ENCODE measurements at regions not wholly inside any gene's neighbourhood (a gene's known extent, or its start where the extent isn't known, plus 50 kb on each side); places are given as distances from the start of the nearest gene placed in this dataset.

DNA sequence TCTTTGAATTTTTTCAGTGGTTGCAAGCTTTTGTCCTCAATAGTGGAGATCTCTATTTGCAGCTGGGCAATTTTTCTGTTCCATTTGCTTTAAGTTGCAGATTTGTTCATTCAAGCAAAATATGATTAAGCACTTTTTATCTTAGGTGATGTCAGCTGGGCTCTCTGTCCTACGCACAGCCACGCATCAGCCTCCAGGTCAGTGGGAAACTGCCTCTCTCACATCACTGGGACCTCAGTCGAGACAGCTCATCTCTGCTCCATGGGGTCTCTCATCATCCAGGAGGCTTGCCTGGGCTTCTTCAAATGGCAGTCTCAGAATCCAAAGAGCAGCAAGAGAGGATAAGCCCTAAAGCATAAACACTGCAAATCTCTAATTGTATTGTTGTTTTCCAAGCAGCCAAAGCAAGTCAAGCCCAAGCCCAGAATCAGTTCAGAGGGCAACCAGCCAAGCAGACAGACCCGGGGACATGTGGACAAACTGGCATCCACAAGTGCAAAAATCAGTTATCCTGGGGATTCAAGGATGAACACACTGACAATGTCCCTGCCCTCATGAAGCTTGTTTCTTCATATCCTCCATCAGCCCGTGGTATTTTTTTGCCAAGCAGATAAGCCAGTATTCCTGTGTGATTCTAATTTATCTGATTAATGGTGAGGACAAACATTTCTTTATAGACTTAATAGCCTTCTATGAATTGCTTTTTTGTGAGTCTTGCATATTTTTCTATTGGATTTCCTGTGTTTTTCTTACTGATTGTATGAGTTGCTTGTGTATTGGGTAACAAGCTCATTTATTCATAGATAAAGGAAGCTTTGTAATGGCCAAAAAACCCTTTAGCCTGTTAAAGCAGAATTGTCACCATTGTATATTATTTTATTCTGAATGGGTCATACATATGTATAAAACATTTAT, 262.5 kb downstream of the GXYLT1 start:
- no peak for DNase-seq

GRCh38 chr12:41869432-41869831, 275.2 kb downstream of the GXYLT1 start:
- no peak for DNase-seq

DNA sequence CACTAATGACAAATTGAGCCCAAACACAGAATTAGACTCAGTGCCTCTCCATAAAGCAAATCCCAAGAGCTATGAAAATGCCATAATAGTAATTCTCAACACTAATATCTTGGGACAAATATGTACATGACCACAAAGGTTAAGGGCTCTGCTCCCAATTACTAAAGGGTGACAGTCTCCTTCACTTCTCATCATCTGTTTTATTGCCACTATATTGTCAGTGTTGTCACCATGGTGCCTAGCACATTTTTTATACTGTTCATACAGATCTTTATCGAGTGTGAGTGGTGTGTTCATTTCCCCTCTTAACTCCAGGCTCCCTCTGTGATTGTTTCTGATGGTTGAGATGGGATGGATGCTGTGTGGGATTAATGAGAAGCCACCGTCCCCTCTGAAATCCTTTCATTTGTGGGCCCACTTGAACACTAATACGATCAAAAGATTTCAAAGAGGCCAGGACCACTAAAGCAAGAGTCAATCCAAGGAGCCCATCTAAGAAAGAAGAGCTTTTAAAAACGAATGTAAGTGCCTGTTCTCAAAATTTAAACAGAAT, 277.7 kb downstream of the GXYLT1 start:
- no peak for DNase-seq

GRCh38 chr12:41856228-41856627, 288.4 kb downstream of the GXYLT1 start:
- DNase-seq, result no peak

GRCh38 chr12:41850046-41850445, 294.6 kb downstream of the GXYLT1 start:
- DNase-seq, result no peak

- DNase-seq, result no peak
Measured at GRCh38 chr12:41846718-41847117, 298.0 kb downstream of the GXYLT1 start.

GRCh38 chr12:41836416-41836815, 308.3 kb downstream of the GXYLT1 start:
- no peak for DNase-seq

DNA sequence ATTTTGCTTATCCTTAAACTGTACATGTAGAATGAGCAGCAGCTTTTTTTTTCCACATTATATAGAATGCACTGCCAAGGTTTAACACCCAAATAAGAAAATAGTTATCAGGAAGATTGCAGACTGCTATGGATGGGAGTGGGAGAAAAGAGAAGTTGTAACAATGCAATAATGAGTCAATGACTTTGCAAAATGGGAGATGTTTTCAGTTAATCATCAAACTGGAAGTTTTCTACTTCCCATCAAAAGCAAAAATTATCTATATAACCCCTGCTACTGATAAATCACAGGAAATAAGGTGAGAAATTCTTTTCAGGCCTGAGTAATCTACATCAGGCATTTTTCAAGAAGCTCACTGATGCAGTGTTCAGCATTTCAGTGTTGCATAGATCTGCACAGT, 309.1 kb downstream of the GXYLT1 start:
- DNase-seq, result no peak

- no peak for DNase-seq
Measured at GRCh38 chr12:41819948-41820347, 324.7 kb downstream of the GXYLT1 start.

DNA sequence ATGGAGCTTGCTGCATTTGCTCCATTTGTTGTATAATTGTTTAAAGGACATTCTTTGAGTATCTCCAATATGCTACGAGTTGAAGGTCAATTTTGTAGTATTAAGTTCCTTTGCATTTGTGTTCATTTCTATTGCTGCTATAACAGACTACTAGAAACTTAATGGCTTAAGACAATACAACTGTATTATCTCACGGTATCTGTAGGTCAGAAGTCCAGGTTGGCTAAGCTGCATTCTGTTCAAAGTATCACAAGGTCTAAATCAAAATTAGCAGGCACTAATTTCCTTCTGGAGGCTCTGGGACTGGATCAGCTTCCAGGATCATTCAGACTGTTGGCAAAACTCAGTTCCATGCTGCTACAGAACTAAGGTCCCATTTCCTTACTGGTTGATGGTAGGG, 340.6 kb downstream of the GXYLT1 start:
- DNase-seq, result no peak

DNA sequence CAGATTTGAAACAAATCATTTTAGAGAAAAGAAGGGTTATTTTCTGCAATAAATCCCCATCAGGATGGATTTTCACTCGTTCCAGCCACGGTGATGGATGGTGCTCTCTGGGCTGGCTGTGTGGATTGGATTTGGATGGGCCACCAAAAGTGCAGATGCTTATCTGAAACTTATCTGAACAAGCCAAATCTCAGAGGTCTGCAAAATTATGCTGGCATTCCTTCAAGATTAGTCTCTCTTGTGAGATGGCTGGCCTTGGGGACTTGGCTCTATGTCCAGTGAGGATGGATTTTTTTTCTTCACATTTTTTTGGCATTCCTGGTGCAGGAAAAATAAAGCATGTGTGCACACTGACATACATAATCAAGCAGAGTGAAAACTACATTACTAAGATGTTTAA, 341.9 kb downstream of the GXYLT1 start:
- no peak for DNase-seq

DNA sequence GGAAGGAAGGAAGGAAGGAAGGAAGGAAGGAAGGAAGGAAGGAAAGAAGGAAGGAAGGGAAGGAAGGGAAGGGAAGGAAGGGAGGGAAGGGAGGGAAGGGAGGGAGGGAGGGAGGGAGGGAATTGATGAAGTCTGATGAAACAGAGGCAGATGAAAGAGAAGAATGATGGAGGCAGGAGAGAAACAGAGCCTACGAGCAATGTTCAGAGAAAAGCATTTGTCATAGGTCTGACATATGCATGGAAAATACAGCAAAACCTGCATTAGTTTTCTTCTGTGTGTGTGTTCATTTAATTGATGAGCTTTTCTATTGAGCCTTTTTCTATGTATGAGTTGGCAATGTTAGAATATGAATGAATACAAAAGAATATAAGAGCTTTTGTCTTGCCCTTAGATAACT, 343.4 kb downstream of the GXYLT1 start:
- DNase-seq, result no peak

- DNase-seq, result no peak
Measured at GRCh38 chr12:41799671-41800070, 345.0 kb downstream of the GXYLT1 start.

DNA sequence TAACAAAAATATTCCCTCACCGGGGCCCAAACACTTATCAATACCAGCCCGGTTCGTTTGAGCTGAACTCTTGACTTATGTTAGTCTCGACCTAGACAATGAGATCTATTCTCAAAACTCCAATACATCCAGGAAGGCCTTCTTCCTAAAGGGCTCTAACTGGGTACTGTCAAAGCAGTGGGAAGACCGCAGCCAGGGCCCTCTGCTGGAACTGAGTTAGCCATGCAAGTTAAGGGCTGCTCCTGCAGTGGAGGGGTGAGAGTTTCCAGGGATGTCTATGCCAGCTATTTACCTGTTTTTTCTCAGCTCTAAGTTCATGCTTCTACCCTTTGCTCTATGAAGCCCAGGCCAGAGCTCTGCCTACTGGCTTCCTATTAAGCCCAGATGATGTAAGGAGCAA, 348.8 kb downstream of the GXYLT1 start:
- DNase-seq, result no peak

GRCh38 chr12:41795051-41795600, 349.5 kb downstream of the GXYLT1 start:
- DNase-seq, result no peak

DNA sequence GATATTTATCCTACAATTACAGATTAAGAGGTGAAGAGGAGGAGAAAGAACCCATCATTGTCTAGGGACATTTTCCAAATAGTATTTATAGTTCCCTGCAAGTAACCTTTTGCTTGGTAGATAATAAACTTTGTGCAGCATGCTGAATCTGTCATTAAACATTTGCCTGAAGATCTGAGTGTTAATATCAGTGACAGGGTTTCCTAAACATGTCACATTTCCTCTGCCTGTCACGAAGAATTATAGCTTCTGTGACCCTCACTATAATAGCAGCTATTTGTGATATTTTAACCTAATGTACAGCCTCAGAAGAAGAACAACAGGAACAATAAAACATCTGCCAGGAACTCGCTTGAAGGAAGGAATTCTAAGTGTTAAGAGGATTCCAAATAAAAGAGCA, 350.3 kb downstream of the GXYLT1 start:
- no peak for DNase-seq

DNA sequence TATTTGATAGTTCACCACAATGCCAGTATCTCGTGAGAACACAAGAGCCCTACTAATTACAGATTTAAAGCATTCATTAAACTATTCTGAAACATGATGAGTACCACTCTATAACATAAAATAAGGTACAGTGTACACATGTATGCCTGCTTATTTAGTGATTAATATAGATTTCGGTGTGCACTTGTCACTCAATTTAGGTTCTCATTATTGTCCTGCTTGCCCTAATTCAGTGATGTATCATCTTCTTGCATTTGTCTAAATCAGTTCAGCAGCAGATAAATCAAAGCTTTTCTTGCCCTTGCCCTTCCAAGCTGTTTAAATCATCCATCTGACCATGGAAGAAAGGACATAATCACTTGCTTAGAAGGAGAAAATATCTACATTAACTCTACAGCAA, 359.7 kb downstream of the GXYLT1 start:
- DNase-seq, result no peak

DNA sequence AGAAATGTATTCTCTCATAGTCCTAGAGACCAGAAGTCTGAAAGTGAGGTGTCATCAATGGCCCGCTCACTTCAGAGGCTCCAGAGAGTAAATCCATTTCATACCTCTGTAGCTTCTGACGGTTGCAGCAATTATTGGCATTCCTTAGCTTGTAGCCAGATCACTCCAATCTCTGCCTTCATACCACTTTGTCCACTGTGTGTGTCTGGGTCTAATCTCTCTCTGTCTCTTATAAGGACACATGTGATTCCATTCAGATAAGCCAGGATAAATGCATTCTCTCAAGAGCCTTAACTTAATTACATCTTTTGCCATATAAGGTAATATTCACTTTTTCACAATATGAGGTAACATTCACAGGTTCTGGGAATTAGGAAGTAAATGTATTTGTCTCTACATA, 365.7 kb downstream of the GXYLT1 start:
- no peak for DNase-seq

GRCh38 chr12:41777064-41777790, 367.4 kb downstream of the GXYLT1 start:
- DNase-seq, result no peak

GRCh38 chr12:41772478-41772877, 372.2 kb downstream of the GXYLT1 start:
- no peak for DNase-seq

- DNase-seq, result no peak
Measured at GRCh38 chr12:41769810-41770209, 374.9 kb downstream of the GXYLT1 start.

DNA sequence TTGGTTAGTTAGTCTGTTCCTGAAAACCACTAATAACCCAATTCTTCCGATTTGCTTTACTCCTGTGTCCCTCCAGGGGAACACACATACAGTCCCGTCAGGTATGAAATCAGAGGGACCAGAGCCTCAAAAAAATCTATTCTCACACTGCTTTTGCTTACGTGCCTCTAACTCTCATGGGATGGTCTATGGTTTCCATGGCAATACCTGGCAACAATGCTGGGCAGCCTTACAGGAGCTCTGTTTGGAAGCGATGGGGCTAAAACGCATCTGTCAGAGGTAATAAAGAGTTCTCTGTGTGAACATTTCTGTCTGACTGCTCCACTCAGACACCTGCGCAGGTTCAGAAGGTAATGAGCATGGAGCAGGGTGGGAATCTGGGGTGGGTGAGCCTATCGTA, 376.2 kb downstream of the GXYLT1 start:
- DNase-seq, result no peak

- DNase-seq, result no peak
Measured at GRCh38 chr12:41762691-41763090, 382.0 kb downstream of the GXYLT1 start.

GRCh38 chr12:41745593-41745992, 399.1 kb downstream of the GXYLT1 start:
- no peak for DNase-seq
